GM19455 (cell line): ENCODE measurements at regions not wholly inside any gene's neighbourhood (a gene's known extent, or its start where the extent isn't known, plus 50 kb on each side); places are given as distances from the start of the nearest gene placed in this dataset.
"Not testable (repeated sequence)": the region's sequence is repeated elsewhere in the genome, so short reads cannot be mapped to it uniquely, and the experiment has no call there.

Experiments used
- ATAC-seq: cut with Tn5 transposase; IDR thresholded peaks from one replicate; pipeline ENCODE4 v1.9.1; 2021; ENCODE audit not compliant: unreplicated experiment

GRCh38 chrX:66692512-66692911, 53.6 kb upstream of the EDA2R start:
- ATAC-seq: not testable (repeated sequence)
